Vagina (tissue), 2 donors: ENCODE measurements at regions not wholly inside any gene's neighbourhood (a gene's known extent, or its start where the extent isn't known, plus 50 kb on each side); places are given as distances from the start of the nearest gene placed in this dataset.

Experiments used
- POLR2A ChIP-seq, 2 donors: fragments of 450-650 bp; IDR thresholded peaks; one replicate each; pipeline ENCODE4 v1.6.1; 2017; ENCODE audit warnings: antibody characterized with exemption in 2 of 2, mild to moderate bottlenecking in 2 of 2, moderate library complexity in 2 of 2
- POLR2AphosphoS5 ChIP-seq, 2 donors: sonication (generic); formaldehyde crosslinking; IDR thresholded peaks; one replicate each; pipeline ENCODE4 v1.9.0; 2017; ENCODE audit warnings: antibody characterized with exemption in 2 of 2, mild to moderate bottlenecking in 2 of 2, low read depth in 1 of 2; ENCODE audit not compliant: insufficient read depth in 1 of 2
- TF ChIP-seq, protein P1 (sequence below), 3 experiments: fragments of 450-650 bp in 2 of 3; fragments of 200-600 bp in 1 of 3; sonication (generic) in 1 of 3; IDR thresholded peaks; one replicate each; pipeline ENCODE4 v1.5.1; 2017 to 2019; ENCODE audit warnings: antibody characterized with exemption in 3 of 3, mild to moderate bottlenecking in 2 of 3, moderate library complexity in 2 of 3

DNA sequence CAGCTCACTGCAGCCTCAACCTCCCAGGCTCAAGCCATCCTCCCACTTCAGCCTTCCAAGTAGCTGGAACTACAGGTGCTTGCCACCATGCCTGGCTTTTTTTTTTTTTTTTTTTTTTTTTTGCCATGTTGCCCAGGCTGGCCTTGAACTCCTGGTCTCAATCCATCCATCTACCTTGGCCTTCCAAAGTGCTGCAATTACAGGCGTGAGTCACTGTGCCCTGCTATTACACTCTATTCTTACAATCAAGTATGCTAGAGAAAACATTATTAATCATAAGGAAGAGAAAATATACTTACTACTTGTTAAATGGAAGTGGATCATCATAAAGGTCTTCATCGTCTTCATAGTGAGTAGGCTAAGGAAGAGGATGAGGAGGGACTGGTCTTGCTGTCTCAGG lies 93.3 kb upstream of the DOCK9 start:
- TF ChIP-seq, protein P1, sequence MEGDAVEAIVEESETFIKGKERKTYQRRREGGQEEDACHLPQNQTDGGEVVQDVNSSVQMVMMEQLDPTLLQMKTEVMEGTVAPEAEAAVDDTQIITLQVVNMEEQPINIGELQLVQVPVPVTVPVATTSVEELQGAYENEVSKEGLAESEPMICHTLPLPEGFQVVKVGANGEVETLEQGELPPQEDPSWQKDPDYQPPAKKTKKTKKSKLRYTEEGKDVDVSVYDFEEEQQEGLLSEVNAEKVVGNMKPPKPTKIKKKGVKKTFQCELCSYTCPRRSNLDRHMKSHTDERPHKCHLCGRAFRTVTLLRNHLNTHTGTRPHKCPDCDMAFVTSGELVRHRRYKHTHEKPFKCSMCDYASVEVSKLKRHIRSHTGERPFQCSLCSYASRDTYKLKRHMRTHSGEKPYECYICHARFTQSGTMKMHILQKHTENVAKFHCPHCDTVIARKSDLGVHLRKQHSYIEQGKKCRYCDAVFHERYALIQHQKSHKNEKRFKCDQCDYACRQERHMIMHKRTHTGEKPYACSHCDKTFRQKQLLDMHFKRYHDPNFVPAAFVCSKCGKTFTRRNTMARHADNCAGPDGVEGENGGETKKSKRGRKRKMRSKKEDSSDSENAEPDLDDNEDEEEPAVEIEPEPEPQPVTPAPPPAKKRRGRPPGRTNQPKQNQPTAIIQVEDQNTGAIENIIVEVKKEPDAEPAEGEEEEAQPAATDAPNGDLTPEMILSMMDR (IDR thresholded peaks at IDR 0.05) = no peak
- TF ChIP-seq POLR2AphosphoS5 (IDR thresholded peaks at IDR 0.05; ENCODE audit: insufficient read depth in 1 of 2, low read depth in 1 of 2) (no peak), POLR2A (IDR thresholded peaks at IDR 0.05) (no peak)
